NCI-H524 treated with DMSO at 0.1 percent for 48 hours (cell line): ENCODE measurements at regions not wholly inside any gene's neighbourhood (a gene's known extent, or its start where the extent isn't known, plus 50 kb on each side); places are given as distances from the start of the nearest gene placed in this dataset.

ENCODE experiments used
- DNase-seq: peaks from one replicate; lab custom pipeline; 2025; lab: John Stamatoyannopoulos, UW

DNA sequence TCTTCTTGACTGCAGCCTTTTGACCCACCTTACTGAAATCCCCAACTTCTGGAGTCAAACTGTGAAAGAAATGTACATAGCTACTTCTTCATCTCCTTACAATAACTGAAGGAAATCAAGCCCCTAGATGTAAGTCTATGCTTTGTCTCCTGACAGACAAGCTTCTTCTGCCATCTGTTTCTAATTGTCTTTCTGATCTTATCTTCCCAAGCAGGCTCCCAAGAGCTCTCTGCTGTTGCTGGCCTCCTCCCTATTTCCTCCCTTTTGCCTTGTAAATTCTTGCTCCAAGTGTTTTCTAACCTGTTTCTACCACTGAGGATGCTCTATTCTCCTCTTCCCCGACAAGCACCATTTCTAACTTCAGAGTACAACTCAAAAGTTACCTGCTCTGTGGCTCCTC, 77.4 kb upstream of the OSR1 start:
- DNase-seq, result no peak

DNA sequence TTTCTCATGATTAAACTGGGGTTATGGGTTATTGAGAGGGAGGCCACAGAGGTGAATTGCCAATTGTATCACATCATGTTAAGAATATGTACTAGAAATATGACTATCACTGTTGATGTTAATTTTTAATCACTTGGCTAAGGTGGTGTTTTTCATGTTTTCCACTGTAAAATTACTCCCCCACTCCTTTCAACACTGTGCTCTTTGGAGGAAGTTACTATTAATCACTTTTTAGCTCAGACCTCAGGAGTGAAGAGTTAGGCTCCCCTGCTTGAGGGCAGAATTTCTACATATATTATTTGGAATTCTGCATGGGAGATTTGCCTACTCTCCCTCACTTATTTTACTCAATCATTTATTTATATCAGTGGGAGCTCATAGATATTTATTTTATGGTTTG, 76.0 kb upstream of the OSR1 start:
- no peak for DNase-seq

DNA sequence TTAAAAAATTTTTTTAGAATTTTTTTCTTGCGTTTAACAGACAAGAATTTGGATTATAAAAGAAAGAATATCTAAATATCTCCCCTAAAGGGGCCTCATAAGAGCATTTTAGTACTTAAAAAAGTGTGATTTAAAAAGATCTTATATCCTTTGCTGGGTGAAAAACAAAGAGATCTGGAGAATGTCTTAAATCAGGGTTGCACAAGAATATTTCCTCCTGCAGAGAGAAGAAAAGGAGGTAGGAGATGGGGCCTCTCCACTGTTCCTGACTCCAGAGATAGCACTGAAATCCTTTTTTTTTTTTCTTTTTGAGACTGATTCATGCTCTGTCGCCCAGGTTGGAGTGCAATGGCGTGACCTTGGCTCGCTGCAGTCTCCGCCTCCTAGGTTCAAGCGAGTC, 68.5 kb upstream of the OSR1 start:
- DNase-seq, result no peak

DNA sequence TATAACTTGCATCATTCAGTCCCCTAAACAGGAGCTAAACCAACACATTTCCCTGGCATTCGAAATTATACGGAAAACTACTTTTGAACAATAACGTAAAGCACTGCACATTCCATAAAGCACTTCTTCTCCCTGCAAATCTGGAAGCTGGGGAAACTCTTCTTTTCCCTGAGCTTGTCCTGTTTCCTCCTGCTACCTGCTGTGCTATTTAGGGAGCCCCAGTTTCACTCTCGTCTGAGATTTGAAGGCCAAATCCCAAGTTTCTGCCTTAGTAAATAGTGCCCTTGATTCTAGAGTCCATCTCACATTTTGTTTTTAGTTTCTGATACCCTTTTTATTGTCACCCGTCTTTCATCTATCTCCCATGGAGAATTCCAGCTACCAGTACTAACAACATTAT, 67.7 kb upstream of the OSR1 start:
- DNase-seq, result no peak

DNA sequence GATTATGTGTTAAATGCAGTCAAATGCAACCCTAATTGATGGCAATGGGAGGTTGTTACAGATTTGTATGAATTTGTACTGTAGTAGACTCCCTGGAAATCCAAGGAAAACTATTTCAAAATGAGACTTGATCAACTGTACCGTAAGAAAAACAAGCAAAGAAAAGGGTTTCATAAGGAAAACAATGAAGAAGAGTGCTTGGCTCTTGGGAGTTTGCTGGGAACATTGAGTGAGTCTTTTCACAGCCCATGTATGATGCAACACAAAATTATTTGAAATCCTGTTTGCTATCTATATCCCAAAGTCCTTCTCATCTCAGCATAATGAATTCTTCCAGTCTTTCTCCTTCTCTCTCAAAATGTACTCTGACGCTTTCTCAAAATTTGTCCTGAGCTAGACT, 67.0 kb upstream of the OSR1 start:
- DNase-seq, result no peak

DNA sequence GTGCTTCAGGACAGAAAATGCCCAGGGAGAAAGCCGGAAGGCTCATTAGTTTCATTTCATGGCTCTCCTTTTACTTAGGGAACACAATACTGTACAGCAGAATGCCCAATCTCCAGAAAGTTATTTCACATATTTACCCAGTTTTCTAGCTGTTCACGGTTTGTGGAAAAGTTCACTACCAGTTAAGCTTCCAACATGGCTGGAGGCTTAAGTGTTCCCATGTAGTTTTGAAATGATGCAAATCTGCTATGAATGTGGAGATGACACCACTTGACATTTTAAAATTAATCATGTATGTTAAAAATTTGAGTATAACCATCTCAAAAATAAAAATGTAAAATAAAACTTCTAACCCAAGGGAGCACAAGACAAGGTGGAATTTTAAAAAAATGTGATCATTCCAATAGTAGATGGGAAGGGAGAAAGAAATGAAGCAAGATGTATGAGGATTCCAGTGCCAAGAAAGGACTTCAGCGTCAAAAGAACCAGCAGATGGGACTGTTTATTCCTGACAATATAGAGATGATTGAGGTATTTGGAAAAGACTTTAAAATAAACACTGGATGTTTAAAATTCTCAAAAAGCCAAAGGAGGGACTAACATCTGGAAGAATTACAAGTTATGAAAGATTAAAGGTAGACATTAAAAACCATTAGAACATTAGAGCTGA, 60.9 kb upstream of the OSR1 start:
- DNase-seq, result no peak

DNA sequence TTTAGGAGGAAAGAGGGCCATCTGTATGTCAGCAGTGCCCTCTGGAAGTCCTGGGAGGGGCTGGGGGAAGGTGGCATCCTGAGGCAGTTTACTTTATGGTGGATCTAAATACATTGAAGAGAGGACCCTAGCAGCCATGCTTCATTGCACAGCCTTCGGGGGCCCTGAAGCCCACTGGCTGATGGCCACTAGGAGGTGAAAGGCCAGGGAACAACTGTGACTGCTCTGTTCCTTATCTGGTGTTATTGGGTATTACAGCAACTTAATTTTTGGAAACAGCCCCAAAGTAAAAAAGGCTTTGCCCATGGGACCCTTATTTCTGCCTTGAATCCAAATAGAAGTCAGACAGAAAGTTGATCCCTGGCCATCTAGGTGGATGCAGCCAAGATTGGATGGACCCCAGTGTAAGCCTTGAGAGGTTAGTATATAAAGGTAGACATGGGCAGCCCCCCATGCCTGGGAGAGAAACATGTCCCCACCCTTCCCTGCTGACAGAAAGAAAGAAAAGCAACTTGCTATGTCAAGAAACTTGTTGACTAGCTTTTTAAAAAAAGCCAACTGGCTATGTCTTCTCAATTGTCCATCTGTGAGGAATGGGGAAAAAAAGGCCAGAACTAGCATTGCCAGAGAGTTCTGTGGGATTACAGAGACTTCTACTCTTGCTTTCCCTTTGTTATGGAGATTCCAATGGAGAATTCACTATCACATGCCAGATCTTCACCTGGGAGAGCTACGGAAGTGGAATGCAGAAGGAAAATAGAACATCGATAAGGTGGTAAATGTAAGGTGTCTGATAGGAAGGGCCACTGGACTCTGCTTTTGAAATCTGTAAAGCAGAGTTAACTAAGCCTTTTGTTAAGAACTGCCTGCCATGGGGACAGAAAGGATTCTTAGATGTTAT, 58.6 kb upstream of the OSR1 start:
- no peak for DNase-seq

DNA sequence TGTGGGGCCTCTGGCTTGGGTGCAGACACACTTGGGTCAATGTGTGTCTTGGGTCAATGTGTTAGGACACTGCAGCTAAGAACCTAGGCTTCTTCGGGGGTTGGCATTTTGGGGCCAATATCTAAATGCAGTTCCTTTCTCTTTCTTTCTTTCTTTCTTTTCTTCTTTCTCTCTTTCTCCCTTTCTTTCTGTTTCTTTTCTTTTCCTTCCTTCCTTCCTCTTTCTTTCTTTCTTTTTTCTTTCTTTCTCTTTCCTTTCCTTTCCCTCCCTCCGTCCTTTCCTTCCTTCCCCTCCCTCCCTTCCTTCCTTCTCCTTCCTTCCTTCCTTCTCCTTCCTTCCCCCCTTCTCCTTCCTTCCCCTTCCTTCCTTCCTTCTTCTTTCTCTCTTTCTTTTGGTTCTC, 57.7 kb upstream of the OSR1 start:
- DNase-seq, result no peak

DNA sequence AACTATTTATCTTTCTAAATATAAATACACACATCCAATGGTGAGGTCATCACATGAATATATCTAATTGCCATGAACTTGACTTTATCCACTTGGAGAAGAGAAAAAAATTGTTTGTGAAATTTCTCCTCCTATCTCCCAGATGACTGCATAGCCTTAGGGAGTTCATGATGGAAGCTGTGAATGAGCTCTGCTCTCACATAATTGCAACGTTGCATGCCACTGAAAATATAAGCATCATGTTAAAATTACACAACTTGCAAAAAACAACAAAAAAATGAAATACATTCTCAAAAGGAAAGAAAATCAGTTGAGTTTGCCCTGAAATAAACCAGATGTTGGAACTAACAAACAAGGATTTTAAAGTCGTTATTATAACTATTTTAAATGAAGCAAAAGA, 50.6 kb upstream of the OSR1 start:
- DNase-seq, result no peak

DNA sequence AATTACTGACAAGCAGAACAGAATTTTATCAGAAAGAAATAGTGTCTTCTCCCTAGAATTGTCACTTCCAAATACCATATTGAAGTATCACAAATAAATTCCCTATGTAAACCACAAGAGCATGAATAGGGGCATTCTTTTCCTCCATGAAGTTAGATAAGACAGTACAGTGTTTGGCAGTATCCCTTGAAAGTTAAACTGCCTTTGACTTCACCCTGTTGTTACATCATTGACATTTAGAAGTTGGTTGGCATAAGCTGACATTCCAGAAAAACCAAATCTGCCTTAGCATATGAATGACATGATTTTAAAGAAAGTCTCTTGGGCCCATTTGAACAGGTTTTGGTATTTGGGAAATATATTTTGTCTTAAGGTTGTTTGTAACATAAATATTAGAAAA, 50.2 kb upstream of the OSR1 start:
- DNase-seq, result no peak
